Osteocyte (in vitro differentiated cells): ENCODE measurements at regions not wholly inside any gene's neighbourhood (a gene's known extent, or its start where the extent isn't known, plus 50 kb on each side); places are given as distances from the start of the nearest gene placed in this dataset.
A peak's percentile ranks its signal among the peaks of the same experiment; 100 is the strongest.

Experiments
- DNase-seq: peaks from one replicate; pipeline ENCODE4 v3.0.0; 2021; ENCODE audit warnings: mixed read lengths; ENCODE audit not compliant: unreplicated experiment; ENCODE audit errors: extremely low spot score
- H3K27ac Mint-ChIP-seq: one replicate; pipeline ENCODE4 v1.8.0; 2021; ENCODE audit warnings: mild to moderate bottlenecking, mixed read lengths; ENCODE audit not compliant: unreplicated experiment
- H3K27me3 Mint-ChIP-seq: one replicate; pipeline ENCODE4 v1.8.0; 2021; ENCODE audit warnings: mixed read lengths; ENCODE audit not compliant: unreplicated experiment
- H3K36me3 Mint-ChIP-seq: one replicate; pipeline ENCODE4 v1.8.0; 2021; ENCODE audit warnings: mixed read lengths; ENCODE audit not compliant: unreplicated experiment
- H3K4me1 Mint-ChIP-seq: one replicate; pipeline ENCODE4 v1.8.0; 2021; ENCODE audit warnings: mixed read lengths; ENCODE audit not compliant: unreplicated experiment
- H3K4me3 Mint-ChIP-seq: one replicate; pipeline ENCODE4 v1.8.0; 2021; ENCODE audit warnings: mild to moderate bottlenecking, moderate library complexity, mixed read lengths; ENCODE audit not compliant: unreplicated experiment
- H3K9me3 Mint-ChIP-seq: one replicate; pipeline ENCODE4 v1.8.0; 2021; ENCODE audit warnings: mixed read lengths; ENCODE audit not compliant: unreplicated experiment
- CTCF ChIP-seq: fragments of 200-600 bp; sonication (generic); IDR thresholded peaks from 2 replicates; pipeline ENCODE4 v1.5.0; 2021; ENCODE audit warnings: antibody characterized with exemption, mild to moderate bottlenecking, moderate library complexity

DNA sequence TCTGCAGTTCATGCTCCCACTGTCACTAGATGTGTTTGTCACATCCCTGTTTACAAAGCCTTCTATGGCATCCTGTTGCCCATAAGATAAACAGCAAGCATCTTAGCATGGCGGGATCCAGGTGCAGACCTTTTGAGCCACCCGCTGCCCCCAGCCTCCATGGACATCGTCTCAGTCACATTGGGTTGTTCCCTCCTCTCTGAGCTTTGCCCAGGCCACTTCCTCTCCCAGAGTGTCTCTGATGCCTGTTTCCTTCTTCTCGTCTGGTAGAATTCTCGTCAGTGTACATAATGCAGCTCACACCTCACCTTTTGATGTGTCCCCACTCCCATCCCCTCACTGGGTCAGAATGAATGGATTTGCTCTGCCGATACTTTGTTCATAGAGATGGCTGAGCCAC lies 239.0 kb upstream of the APCDD1 start:
- DNase-seq, result no peak
- no peak overlapping the region for H3K27ac Mint-ChIP-seq
- H3K4me3 Mint-ChIP-seq, result no peak overlapping the region
- H3K36me3 Mint-ChIP-seq, result no peaks in the 10 kb centered on the region
- H3K27me3 Mint-ChIP-seq, result peaks cover 16% of the 10 kb centered on the region
- no peak for TF ChIP-seq CTCF
- no peaks in the 10 kb centered on the region for H3K4me1 Mint-ChIP-seq
- peaks cover under 1% of the 10 kb centered on the region for H3K9me3 Mint-ChIP-seq

DNA sequence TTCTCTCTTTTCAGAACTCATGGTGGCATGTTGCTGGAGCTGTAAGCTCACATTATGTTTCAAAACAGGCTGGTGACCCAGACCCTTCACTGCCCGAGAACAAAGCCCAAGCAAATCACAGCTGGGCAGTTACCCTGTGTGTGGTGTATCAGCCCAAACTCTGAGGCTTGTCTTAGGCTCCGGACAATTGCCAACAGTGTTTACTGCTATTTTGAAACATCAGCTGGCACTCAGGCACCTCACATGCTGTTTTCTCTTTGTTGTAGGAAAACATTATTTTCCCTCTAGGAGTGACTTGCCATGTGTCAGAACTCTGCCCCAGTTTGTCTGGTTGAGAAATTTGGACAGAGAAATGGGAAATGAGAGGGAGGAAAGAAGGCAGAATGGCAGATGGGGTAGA lies 237.6 kb upstream of the APCDD1 start:
- no peak for DNase-seq
- Mint-ChIP-seq H3K4me3 (no peak overlapping the region), H3K9me3 (peaks cover 7% of the 10 kb centered on the region), H3K27ac (no peak overlapping the region), H3K4me1 (no peaks in the 10 kb centered on the region), H3K36me3 (no peaks in the 10 kb centered on the region), H3K27me3 (peaks cover 18% of the 10 kb centered on the region)
- TF ChIP-seq CTCF, result no peak

GRCh38 chr18:10217211-10217610 lies 237.2 kb upstream of the APCDD1 start:
- Mint-ChIP-seq H3K9me3 (peaks cover 7% of the 10 kb centered on the region), H3K4me1 (no peaks in the 10 kb centered on the region), H3K27ac (no peak overlapping the region), H3K36me3 (no peaks in the 10 kb centered on the region), H3K4me3 (no peak overlapping the region), H3K27me3 (peaks cover 17% of the 10 kb centered on the region)
- no peak for DNase-seq
- no peak for TF ChIP-seq CTCF

DNA sequence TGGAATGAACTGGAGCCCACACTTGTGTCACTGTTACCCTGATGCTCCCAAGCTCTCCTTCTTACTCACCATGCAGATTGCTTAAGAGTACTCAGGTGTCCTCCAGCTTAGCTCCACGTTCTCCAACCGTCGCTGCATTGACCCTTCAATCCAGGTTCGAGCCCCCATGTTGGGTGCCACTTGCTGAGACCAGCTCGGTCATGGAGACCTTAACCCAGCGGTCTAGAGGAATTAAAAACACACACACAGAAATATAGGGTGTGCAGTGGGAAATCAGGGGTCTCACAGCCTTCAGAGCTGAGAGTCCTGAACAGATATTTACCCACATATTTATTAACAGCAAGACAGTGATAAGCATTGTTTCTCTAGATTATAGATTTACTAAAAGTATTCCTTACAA lies 229.1 kb upstream of the APCDD1 start:
- H3K4me3 Mint-ChIP-seq, result no peak overlapping the region
- no peak for TF ChIP-seq CTCF
- H3K36me3 Mint-ChIP-seq, result no peaks in the 10 kb centered on the region
- H3K4me1 Mint-ChIP-seq, result no peaks in the 10 kb centered on the region
- DNase-seq, result peak; percentile 59
- no peak overlapping the region for H3K27ac Mint-ChIP-seq
- peaks cover 4% of the 10 kb centered on the region for H3K27me3 Mint-ChIP-seq
- peaks cover 11% of the 10 kb centered on the region for H3K9me3 Mint-ChIP-seq

GRCh38 chr18:10226971-10227370 lies 227.5 kb upstream of the APCDD1 start:
- Mint-ChIP-seq H3K27ac (no peak overlapping the region), H3K4me3 (no peak overlapping the region), H3K9me3 (peaks cover 4% of the 10 kb centered on the region), H3K27me3 (no peaks in the 10 kb centered on the region), H3K4me1 (no peaks in the 10 kb centered on the region), H3K36me3 (no peaks in the 10 kb centered on the region)
- DNase-seq, result peak; percentile 40
- TF ChIP-seq CTCF, result no peak
